ENCODE measurements at regions not wholly inside any gene's neighbourhood (a gene's known extent, or its start where the extent isn't known, plus 50 kb on each side); places are given as distances from the start of the nearest gene placed in this dataset.

- DNase-seq, result no peak
- no peak for TF ChIP-seq CTCF (IDR thresholded peaks at IDR 0.05; ENCODE audit: control extremely low read depth, extremely low read depth)
- 86 to 90% methylated on average over 15 of the region's 15 CpGs for WGBS, 2 donors
- no peak overlapping the region for H3K4me3 ChIP-seq
- ATAC-seq (ENCODE audit: insufficient read depth, low FRiP score), result no peak
- H3K9ac ChIP-seq (ENCODE audit: insufficient read depth in 1 of 2, low read length in 2 of 2), result no peak overlapping the region
- peaks cover 0 to 6% (median 5%) of the 10 kb centered on the region in 3 donors for H3K27me3 ChIP-seq (ENCODE audit: control insufficient read depth in 3 of 3, insufficient read depth in 3 of 3, low read length in 2 of 3)
- peaks cover 0 to 13% (median 0%) of the 10 kb centered on the region in 4 donors for H3K9me3 ChIP-seq (ENCODE audit: control insufficient read depth in 4 of 4, insufficient read depth in 3 of 4, low read length in 3 of 4)
- peaks cover 0 to 14% (median 0%) of the 10 kb centered on the region in 5 donors for H3K4me1 ChIP-seq (ENCODE audit: control insufficient read depth in 5 of 5, insufficient read depth in 5 of 5, low read length in 5 of 5)
- no peaks in the 10 kb centered on the region for H3K36me3 ChIP-seq (ENCODE audit: control insufficient read depth in 4 of 4, insufficient read depth in 4 of 4, low read length in 4 of 4)
- no peak overlapping the region for H3K27ac ChIP-seq (ENCODE audit: low read depth in 1 of 2, low read length in 1 of 2)
Measured at GRCh38 chr13:111980146-111980929, 86.6 kb upstream of the SOX1 start.

- H3K4me3 ChIP-seq, result no peak overlapping the region
- DNase-seq (no peak), ATAC-seq (ENCODE audit: insufficient read depth, low FRiP score) (no peak)
- H3K36me3 ChIP-seq (ENCODE audit: control insufficient read depth in 4 of 4, insufficient read depth in 4 of 4, low read length in 4 of 4), result no peaks in the 10 kb centered on the region
- H3K4me1 ChIP-seq (ENCODE audit: control insufficient read depth in 5 of 5, insufficient read depth in 5 of 5, low read length in 5 of 5), result peaks cover 0 to 9% (median 0%) of the 10 kb centered on the region in 5 donors
- H3K9ac ChIP-seq (ENCODE audit: insufficient read depth in 1 of 2, low read length in 2 of 2), result no peak overlapping the region
- no peak for TF ChIP-seq CTCF (IDR thresholded peaks at IDR 0.05; ENCODE audit: control extremely low read depth, extremely low read depth)
- H3K27me3 ChIP-seq (ENCODE audit: control insufficient read depth in 3 of 3, insufficient read depth in 3 of 3, low read length in 2 of 3), result peaks cover 0 to 8% (median 5%) of the 10 kb centered on the region in 3 donors
- no peak overlapping the region for H3K27ac ChIP-seq (ENCODE audit: low read depth in 1 of 2, low read length in 1 of 2)
- peaks cover 0 to 7% (median 0%) of the 10 kb centered on the region in 4 donors for H3K9me3 ChIP-seq (ENCODE audit: control insufficient read depth in 4 of 4, insufficient read depth in 3 of 4, low read length in 3 of 4)
- 91 to 92% methylated on average over 12 of the region's 12 CpGs for WGBS, 2 donors
Measured at GRCh38 chr13:111981006-111981405, 85.9 kb upstream of the SOX1 start.

- peaks cover 0 to 6% (median 0%) of the 10 kb centered on the region in 5 donors for H3K4me1 ChIP-seq (ENCODE audit: control insufficient read depth in 5 of 5, insufficient read depth in 5 of 5, low read length in 5 of 5)
- H3K9ac ChIP-seq (ENCODE audit: insufficient read depth in 1 of 2, low read length in 2 of 2), result no peak overlapping the region
- DNase-seq (no peak), ATAC-seq (ENCODE audit: insufficient read depth, low FRiP score) (no peak)
- H3K27me3 ChIP-seq (ENCODE audit: control insufficient read depth in 3 of 3, insufficient read depth in 3 of 3, low read length in 2 of 3), result peaks cover 0 to 8% (median 5%) of the 10 kb centered on the region in 3 donors
- H3K27ac ChIP-seq (ENCODE audit: low read depth in 1 of 2, low read length in 1 of 2), result no peak overlapping the region
- no peaks in the 10 kb centered on the region for H3K36me3 ChIP-seq (ENCODE audit: control insufficient read depth in 4 of 4, insufficient read depth in 4 of 4, low read length in 4 of 4)
- no peak overlapping the region for H3K4me3 ChIP-seq
- 45 to 59% methylated on average over 12 of the region's 12 CpGs for WGBS, 2 donors
- H3K9me3 ChIP-seq (ENCODE audit: control insufficient read depth in 4 of 4, insufficient read depth in 3 of 4, low read length in 3 of 4), result peaks cover 0 to 7% (median 0%) of the 10 kb centered on the region in 4 donors
- TF ChIP-seq CTCF (IDR thresholded peaks at IDR 0.05; ENCODE audit: control extremely low read depth, extremely low read depth), result no peak
Measured at GRCh38 chr13:111981446-111982165, 85.3 kb upstream of the SOX1 start.
